ENCODE measurements at regions not wholly inside any gene's neighbourhood (a gene's known extent, or its start where the extent isn't known, plus 50 kb on each side); places are given as distances from the start of the nearest gene placed in this dataset.

DNA sequence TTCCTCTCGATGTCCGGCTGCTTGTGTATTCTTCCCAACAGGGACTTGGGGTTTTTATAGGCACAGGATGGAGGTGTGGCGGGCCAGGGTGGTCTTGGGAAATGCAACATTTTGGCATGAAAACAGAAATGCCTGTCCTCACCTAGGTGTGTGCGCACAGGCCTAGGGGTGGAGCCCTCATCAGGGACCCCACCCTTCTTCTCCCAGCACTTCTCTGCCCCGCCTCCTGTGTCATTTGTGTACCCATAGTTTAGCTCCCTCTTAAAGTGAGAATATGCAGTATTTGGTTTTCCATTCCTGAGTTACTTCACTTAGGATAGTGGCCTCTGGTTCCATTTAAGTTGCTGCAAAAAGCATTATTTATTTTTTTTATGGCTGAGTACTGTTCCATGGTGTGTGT, 90.2 kb upstream of the ITGB1 start:
- TF ChIP-seq, protein P1, sequence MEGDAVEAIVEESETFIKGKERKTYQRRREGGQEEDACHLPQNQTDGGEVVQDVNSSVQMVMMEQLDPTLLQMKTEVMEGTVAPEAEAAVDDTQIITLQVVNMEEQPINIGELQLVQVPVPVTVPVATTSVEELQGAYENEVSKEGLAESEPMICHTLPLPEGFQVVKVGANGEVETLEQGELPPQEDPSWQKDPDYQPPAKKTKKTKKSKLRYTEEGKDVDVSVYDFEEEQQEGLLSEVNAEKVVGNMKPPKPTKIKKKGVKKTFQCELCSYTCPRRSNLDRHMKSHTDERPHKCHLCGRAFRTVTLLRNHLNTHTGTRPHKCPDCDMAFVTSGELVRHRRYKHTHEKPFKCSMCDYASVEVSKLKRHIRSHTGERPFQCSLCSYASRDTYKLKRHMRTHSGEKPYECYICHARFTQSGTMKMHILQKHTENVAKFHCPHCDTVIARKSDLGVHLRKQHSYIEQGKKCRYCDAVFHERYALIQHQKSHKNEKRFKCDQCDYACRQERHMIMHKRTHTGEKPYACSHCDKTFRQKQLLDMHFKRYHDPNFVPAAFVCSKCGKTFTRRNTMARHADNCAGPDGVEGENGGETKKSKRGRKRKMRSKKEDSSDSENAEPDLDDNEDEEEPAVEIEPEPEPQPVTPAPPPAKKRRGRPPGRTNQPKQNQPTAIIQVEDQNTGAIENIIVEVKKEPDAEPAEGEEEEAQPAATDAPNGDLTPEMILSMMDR (IDR thresholded peaks at IDR 0.05), result no peak
- TF ChIP-seq POLR2A (IDR thresholded peaks at IDR 0.05) (no peak), EP300 (IDR thresholded peaks at IDR 0.05) (no peak)
